Activated CD4-positive, alpha-beta T cell treated with anti-CD3 and anti-CD28 coated beads for 4 hours (primary cell): ENCODE measurements at regions not wholly inside any gene's neighbourhood (a gene's known extent, or its start where the extent isn't known, plus 50 kb on each side); places are given as distances from the start of the nearest gene placed in this dataset.
"Not testable (repeated sequence)": the region's sequence is repeated elsewhere in the genome, so short reads cannot be mapped to it uniquely, and the experiment has no call there.

Experiments used
- DNase-seq, 2 donors: peaks; one replicate each; pipeline ENCODE4 v3.0.0-alpha.2; 2020

DNA sequence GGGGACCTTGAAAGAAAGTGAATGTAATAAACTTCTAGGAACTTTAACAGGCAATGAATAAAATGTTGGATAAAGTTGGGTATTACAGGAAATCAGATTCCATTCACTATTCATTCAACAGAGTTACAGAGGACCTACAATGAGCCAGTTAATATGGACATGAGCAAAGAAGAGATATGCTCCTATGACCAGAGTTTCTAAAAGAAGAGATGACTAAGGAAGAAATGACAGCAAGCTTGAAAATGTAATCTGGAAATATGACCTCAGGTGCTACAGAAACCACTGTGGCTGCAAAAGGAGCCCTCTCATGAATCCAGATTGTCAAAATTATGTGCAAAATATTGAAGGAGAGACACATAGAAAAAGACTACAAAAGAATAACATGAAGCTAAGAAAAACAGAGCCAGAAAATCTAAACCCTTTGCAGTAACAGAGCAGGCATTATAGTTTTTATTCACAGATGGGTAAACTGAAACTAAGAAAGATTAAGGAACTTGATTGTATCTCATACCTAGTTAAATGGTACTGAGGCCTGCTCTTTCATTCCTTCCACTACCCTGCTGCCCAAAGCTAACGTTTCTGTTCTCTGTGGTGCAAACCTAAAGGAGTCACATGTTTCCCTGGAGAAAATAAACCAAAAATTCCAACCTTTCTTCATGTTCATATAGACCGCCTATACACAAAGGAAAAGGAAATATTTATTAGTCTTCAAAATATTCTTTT lies 378.3 kb downstream of the GBA3 start:
- no peak for DNase-seq

DNA sequence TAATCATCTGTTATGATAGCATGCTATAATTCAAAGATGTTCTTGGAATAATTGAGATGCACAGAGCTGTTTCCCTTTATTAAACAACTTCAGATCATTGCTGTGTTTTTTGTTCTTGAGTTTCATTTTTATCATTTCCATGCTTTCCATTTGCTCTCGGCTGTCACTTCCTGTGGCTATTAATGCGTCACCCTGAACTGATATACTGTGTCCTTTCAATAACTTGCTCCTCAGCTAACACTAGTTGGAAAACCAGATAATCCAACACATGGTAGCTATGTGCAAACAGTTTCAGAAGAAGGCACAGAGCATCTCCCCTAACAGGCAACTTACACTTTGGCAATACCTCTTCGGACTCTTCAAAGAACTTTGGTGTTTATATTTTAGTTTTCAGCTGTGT lies 376.0 kb downstream of the GBA3 start:
- no peak for DNase-seq

DNA sequence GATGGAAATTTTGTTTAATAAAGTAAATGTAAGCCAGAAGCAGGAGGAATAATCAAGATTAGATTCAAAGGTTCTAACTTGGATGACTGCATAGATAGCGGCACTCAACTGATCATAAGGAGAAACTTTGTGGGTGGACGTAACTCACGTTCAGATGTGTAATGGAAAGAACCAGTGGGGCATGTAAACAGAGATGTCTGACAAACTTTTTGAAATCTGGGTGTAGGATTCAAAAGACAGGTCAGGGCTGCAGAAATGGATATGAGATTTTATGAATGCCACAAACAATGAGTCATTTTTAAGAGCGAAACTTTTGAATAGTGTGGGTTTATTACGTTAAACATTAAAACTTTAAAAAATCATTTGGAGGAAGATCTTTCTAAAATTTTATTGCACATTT lies 375.6 kb downstream of the GBA3 start:
- DNase-seq, result no peak

DNA sequence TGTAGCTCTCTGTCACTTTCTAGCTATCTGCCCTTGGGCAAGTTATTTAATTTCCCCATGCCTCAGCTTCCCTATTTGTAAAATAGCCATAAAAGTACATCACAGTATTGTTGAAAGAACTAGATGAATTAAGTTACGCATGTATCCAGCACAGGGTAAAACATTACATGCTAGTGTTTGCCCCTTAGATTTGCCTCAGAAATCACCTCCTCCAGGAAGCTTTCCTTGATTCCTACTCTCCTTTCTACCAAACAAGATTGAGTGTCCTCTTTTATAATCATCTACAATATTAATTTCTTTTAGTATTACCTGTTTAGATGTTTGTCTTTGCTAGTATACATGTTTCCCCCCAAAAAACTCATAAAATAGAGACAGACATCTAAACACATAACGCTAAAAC lies 369.5 kb downstream of the GBA3 start:
- no peak for DNase-seq

DNA sequence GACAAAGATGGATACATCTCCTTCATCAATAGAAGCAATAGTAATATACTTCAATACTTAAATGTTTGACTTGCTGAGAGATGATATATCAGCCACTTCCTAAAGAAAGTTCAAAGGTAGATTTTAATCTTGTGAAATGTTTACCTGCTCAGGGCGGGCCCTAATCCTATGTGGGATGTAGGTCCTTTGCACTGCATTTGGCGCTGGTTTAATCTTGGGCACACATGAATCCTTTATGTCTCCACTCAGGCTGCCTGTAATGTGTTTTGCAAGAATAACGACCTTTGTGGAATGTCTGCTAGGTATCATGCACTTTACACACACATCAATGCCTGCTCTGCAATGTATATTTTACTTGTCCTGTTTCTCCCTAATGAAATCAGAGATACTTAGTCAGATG lies 368.7 kb downstream of the GBA3 start:
- no peak for DNase-seq

DNA sequence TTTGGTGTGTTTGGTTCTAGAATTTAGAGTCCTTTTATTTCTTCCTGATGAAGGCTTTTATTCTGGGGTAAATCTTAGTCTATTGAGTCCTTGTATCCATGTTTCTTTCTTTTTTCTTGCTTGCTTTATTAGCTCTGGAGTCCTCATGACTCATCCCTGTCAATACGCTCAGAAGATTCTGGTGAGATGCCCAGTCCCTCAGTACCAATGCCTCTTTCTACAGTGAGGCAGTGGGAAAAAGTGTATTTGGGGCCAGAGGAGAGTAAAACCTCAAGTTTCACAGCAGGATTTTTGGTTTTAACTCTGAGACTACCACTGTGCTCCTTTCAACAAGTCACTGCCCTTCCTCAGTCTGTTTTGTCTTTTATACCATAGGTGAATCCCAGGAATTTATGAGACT lies 368.0 kb downstream of the GBA3 start:
- no peak for DNase-seq

DNA sequence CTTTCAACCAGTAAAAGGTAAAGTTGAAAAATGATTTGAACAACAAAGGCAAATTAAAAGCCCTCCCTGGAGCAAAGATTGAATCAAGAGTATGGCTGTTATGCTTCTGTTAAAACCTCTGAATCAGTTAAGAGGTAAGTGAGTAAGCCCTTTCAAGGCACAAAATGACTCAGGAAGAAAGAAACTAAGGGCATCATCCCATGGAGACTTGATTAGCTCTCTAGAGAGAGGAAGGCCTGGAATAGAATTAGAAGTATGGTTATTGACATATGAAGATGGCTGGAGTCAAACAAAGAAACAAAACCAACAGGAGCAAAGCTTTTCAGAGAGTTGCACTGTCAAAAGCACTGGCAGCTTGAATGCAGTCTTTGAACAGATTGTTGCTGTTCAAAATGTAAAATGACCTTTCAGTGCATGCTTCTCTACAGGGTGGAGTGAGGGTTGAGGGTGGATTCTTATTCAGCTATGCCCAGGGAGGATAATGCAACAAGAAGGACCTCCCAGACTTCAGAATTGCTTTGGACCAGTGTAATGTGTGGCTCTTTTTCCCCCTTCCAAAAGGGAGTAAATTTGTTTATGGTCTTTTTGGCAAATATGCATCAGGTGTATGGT lies 365.5 kb downstream of the GBA3 start:
- DNase-seq, result no peak

DNA sequence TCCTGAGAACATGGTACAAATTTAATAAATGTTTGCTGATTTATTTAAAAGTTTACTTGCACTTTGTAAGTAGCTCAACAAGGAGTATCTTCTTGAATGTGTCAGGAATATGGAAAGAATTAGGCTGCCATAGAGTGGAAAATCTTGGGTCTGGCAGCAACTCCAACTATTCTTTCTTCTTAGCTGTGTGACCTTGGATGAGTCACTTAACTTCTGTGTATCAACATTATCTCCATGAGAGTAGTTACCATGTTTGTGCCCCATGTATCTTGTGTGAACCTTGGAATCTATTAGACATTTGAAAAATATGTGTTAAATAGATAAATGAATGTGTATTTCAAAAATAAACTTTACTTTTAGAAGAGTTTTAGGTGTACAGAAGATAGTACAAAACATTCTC lies 348.8 kb downstream of the GBA3 start:
- no peak for DNase-seq

DNA sequence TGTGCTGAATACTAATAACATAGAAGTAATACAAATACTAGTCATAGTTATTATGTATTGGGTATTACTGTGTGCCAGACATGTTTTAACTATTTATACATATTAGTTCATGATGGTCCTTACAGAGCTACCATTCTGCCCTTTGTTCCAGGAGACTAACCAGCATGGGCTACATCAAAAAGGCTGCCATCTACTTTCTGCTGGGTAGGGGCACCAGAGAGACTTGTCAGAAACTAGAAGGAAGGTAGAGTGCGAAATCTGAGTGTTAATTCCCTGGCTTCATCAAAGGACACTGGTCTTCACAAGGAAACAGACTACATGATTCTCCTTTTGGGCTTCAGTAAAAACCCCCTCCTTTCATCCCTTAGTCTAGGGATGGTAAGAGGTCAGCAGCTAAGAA lies 347.8 kb downstream of the GBA3 start:
- no peak for DNase-seq

DNA sequence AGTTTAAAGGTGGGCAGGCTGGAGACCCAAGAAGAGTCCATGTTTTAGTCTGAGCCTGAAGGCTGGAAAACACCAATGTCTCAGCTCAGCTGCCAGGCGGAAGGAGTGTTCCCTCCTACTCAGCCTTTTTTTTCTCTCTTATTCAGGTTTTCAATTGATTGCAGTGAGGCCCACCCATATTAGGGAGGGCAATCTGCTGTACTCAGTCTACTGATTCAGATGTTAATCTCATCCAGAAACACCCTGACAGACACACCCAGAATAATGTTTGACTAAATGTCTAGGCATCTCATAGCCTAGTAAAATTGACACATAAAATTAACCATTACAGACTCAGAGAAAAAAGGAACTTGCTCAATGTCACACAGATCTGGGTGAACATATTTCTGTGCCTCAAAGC lies 347.1 kb downstream of the GBA3 start:
- no peak for DNase-seq

DNA sequence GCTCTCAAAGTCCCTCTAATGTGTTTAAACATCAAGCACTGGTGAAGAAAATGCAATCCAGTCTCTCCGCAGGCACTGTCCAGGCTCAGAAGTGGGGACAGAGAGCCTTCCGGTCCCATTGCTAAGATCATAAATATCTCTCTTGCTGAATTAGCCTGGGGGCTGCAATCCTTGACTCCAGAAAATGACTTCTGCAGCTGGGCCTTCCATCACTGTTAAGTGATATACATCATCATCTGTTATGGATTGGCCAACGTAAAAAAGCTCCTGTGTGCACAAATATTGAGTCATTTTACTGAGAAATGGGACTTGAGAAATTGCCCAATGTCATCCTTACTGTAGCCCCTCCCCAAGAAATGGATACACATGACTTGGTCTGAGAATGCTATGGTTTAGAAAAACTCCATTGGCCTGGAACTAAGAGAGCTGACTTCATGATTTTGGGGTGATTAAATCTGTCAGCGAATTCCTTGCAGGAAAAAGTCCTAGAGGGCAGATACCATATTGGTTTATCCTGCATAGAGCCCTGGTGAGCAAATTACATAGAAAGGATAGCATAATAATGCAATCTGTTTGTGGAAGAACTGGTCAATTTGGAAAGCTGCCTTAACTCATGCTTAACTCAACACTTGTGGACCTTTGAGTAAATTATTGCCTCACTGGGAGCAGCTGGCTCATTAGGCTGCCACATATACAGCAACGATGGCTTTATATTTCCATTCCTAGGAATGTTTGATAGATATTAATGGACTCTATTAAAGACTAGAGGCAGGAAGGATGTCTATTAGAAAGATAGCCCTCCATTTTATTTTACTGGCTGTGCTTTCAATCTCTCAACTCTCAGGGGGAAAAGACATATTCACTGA lies 346.1 kb downstream of the GBA3 start:
- DNase-seq, result no peak

DNA sequence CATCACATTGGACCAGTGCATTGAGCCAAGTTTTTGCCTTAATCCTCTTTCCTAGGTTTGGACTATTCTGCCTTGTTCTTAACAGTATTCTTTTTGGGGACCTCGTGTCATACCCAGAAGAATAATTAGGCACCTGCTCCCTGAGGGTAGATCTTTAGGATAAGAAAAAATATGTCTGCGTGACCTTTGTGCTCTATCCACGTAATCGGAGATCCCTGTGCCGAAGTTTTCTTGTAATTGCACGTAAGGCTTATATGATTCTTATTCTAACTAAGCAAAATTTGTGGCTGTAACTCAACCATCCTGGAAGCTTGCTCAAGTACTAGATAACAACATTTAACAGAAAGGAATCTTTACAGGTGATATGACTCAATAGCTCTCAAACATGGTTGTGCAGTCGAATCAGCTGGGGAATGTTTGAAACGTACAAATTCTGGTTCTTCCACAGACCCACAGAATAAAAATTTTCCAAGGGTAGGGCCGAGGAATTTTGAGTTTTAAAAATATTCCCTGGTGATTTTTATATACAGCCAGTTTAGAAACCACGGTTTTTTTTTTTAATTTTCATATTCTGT lies 344.3 kb downstream of the GBA3 start:
- DNase-seq, result no peak

DNA sequence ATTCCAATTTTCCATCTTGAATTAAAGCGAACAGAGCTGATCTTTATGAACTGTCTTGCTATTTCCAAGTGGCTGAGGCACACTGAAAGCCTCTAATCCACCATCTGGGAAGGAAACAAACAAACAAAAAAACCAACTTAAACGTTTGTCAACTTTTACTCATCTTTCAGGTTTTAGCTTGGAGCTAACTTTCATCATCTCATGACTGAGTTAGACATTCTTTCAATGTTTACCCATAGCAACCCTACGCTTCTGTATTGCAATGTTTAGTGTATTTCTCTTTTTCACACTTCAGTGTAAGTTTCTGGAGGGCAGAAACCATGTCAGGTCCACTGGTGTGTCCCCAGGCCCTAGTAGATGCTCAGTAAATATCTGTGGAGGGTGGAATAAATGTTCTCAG lies 343.8 kb downstream of the GBA3 start:
- DNase-seq, result no peak

DNA sequence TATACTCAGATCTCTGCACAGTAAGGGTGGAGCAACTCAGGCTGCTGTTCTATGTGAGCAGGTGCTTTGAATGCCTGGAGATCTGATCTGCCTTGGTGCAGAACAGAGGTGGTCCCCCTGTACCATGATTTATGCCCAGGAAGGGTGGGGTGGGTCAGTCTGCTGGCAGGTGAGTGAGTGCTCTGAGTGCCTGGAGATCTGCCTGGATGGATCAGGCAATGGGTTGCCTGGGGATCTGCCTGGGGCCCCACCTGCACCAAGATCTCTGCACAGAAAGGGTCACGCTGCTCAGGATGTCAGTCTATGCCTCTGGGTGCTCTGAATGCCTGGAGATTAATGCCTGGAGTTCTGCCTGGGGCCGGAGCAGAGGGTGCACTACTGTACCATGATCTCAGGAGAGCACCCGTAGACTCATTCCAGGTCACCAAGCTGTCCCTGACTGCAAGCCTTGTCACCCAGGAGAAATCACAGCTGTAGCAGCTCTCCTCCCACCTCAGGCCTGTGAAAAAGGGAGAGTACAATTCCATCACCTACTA lies 342.9 kb downstream of the GBA3 start:
- no peak for DNase-seq

DNA sequence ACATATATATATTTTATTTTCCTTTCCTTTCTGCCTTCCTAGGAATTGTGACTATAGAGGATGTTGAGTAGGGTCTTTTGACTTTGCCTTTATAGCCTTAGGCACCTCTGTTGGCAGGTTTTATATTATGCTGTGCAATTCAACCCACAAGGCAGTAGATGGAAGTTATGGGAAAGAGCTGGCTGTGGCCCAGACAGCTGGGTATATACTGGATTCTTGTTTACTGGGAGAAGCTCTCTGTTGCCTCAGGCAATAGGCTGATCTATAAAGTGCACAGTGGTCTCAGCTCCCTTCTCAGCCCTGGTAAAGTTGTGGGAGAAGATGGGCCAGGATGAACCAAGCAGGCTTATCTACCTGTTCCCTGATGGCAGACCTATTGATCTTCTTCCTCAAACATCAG lies 342.0 kb downstream of the GBA3 start:
- DNase-seq, result no peak

DNA sequence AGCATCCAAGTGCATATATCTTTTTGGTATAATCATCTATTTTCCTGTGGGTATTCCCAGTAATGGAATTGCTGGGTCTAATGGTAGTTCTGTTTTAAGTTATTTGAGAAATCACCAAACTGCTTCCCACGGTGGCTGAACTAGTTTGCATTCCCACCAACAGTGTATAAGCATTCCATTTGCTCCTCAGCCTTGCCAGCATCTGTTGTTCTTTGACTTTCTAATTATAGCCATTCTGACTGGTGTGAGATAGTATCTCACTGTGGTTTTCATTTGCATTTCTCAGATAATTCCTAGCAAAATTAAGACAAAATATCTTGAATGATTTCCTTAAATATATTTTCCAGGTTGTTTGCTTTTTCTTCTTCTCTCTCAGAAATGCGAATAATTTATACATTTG lies 341.1 kb downstream of the GBA3 start:
- DNase-seq, result no peak

DNA sequence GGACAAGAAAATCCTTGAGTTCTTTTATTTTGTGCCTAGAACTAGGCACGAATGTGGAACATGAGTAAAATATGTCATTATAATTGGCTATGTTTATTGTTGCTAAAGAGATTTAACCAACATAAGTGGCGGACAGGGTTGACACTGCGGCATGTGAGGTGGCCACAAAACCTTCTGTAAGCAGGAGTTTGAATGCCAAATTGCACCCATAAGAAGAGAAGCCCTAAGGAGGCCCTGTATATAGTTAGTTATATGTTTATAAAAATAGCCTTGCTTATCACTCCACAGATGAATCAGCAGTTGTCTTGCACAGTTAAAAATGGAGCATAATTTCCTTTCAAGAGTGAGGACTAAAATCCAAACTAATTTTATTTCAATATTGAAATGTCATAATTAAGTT lies 336.1 kb downstream of the GBA3 start:
- no peak for DNase-seq

DNA sequence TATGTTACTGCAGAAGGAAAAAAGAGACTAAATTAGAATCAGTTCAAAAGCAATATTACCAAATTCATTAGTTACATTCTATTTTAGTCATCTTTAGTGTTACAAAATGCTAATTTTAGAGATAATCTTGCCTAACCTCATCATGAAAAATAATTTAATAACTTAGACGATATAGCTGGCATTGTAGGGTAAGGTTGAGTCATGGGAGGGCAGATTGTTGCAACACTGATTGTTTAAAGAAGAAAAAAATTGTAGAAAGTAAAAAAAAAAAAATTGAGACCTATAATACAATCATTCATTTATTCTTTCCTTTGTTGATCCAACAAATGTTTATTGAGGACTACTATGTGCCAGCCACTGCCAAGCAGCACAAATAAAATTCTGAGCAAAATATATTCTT lies 330.9 kb downstream of the GBA3 start:
- no peak for DNase-seq

DNA sequence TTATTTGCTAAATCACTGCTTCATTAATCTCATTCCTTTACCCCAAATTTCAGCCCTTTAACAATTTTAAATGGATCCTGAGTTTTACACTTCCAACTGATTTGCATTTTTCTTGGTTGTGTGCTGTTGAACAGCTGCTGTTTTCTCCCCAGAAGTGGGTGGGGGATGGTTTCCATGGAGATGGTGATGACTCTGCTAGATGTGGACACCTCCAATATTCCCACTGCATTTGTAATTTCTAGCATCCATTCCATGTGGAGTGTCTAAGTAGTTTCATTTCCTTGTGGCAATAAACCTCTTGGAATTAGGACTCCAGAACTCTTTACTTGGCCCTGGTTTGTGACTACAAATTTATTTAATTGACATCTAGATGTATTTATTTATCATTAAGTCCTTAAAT lies 330.4 kb downstream of the GBA3 start:
- DNase-seq, result no peak

DNA sequence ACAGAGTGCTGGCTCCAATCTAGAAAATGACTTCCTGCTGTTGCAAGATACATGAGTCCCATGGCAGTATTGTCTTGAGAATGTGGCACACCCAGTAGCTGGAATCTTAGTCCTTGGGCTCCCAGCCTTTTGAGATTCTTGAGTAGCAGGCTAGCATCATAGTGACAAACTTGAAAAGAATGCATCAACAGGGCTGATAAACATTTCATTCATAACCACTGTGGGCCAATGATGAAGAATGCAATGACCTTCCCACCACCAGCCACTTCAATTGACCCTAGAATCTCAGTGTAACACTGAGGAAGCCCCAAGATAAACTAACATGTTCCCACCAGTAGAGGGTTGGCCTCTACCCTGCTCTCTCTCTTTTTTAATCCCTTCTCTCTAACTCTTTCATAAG lies 329.3 kb downstream of the GBA3 start:
- no peak for DNase-seq

DNA sequence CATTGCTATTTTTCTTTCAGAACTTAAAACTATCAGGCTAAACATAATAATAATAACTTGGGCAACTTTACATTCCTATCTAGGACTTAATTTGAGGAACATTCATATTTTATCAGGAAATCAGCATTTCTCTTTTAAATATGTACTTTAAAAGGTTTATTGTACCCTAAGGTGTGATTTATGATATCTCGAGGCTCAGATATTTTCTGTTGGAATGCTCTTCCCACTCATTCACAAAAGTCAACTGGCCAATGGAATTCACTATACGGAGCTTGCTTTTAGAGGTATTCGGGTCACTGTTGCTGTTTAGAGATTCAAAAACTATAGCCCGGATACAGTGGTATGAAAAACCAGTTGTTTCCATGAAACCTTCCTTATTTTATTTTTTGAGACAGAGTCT lies 328.3 kb downstream of the GBA3 start:
- DNase-seq, result no peak

DNA sequence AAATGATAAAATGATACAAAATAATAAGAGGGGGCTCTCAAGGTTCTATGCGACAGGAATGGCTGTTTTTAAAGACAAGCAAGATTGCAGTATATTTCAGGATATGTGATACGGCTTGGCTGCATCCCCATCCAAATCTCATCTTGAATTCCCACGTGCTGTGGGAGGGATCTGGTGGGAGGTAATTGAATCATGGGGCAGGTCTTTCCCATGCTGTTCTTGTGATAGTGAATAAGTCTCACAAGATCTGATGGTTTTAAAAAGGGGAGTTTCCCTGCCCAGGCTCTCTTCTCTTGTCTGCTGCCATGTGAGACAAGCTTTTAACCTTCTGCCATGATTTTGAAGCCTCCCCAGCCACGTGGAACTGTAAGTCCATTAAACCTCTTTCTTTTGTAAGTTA lies 327.7 kb downstream of the GBA3 start:
- DNase-seq, result not testable (repeated sequence)

DNA sequence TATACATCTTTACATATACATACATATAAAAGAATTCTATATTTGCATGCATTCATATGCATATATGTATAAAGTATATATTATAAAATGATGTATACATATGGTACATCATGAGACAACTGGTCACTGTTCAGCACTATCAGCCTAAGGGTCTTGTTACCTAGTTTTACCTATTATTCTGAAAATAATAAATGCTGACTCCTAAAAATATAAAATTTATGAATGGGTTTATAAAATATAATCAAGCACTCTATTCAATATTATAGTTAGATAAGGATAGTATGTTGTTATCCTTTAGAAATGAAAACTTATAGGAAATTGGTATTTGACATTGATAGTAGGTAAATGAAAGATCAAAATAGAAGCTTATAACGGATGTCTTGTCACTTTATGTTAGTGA lies 324.2 kb downstream of the GBA3 start:
- no peak for DNase-seq

DNA sequence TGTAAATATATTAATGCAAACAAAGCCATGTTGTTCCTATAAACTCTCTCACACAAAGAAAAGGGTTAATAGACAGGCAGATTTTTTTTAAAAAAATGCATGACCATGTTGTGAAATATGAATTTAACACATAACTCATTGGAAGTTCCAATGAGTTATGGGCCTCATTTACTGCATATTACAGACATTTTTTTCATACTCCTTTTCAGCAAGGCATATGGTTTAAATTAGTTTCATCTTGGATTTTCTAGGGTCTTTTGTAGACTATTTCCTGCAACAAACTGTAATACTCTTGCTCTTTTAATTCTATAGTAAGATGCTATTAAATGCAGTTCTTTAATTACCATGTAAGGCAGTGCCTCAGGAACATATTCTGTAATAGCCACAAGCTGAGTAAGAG lies 323.1 kb downstream of the GBA3 start:
- DNase-seq, result no peak
